Epidermal melanocyte (primary cell): ENCODE measurements at regions not wholly inside any gene's neighbourhood (a gene's known extent, or its start where the extent isn't known, plus 50 kb on each side); places are given as distances from the start of the nearest gene placed in this dataset.
"Not testable (repeated sequence)": the region's sequence is repeated elsewhere in the genome, so short reads cannot be mapped to it uniquely, and the experiment has no call there.

ENCODE experiments used
- DNase-seq: peaks from one replicate; pipeline ENCODE4 v3.0.0; 2011; ENCODE audit warnings: low spot score; ENCODE audit not compliant: insufficient read length

GRCh38 chr15:87727073-87727472, 529.5 kb downstream of the NTRK3 start:
- no peak for DNase-seq

- DNase-seq, result no peak
Observed at GRCh38 chr15:87724330-87724729, 532.2 kb downstream of the NTRK3 start.

GRCh38 chr15:87722941-87723691, 533.4 kb downstream of the NTRK3 start:
- DNase-seq, result no peak

- DNase-seq, result no peak
Observed at GRCh38 chr15:87720235-87720634, 536.3 kb downstream of the NTRK3 start.

GRCh38 chr15:87716422-87716821, 540.1 kb downstream of the NTRK3 start:
- no peak for DNase-seq

GRCh38 chr15:87715252-87715651, 541.3 kb downstream of the NTRK3 start:
- DNase-seq, result no peak

- DNase-seq, result no peak
Observed at GRCh38 chr15:87713475-87713879, 543.1 kb downstream of the NTRK3 start.

- DNase-seq, result no peak
Observed at GRCh38 chr15:87712211-87712610, 544.3 kb downstream of the NTRK3 start.

GRCh38 chr15:87711026-87711425, 545.5 kb downstream of the NTRK3 start:
- no peak for DNase-seq

- DNase-seq, result no peak
Observed at GRCh38 chr15:87710406-87710805, 546.1 kb downstream of the NTRK3 start.

- DNase-seq, result no peak
Observed at GRCh38 chr15:87707566-87708130, 548.9 kb downstream of the NTRK3 start.

GRCh38 chr15:87707071-87707470, 549.5 kb downstream of the NTRK3 start:
- DNase-seq, result no peak

GRCh38 chr15:87706001-87706400, 550.5 kb downstream of the NTRK3 start:
- no peak for DNase-seq

- no peak for DNase-seq
Observed at GRCh38 chr15:87704276-87704675, 552.3 kb downstream of the NTRK3 start.

GRCh38 chr15:87703327-87704111, 553.0 kb downstream of the NTRK3 start:
- no peak for DNase-seq

- DNase-seq, result no peak
Observed at GRCh38 chr15:87702270-87702669, 554.3 kb downstream of the NTRK3 start.

GRCh38 chr15:87698467-87698866, 558.1 kb downstream of the NTRK3 start:
- DNase-seq, result not testable (repeated sequence)

GRCh38 chr15:87689716-87690115, 566.8 kb downstream of the NTRK3 start:
- no peak for DNase-seq

GRCh38 chr15:87687523-87687870, 569.0 kb downstream of the NTRK3 start:
- no peak for DNase-seq

- no peak for DNase-seq
Observed at GRCh38 chr15:87686841-87687522, 569.6 kb downstream of the NTRK3 start.

- DNase-seq, result no peak
Observed at GRCh38 chr15:87686339-87686738, 570.2 kb downstream of the NTRK3 start.

- DNase-seq, result no peak
Observed at GRCh38 chr15:87682527-87682926, 574.0 kb downstream of the NTRK3 start.
